Ascending aorta (tissue), 2 donors: ENCODE measurements at regions not wholly inside any gene's neighbourhood (a gene's known extent, or its start where the extent isn't known, plus 50 kb on each side); places are given as distances from the start of the nearest gene placed in this dataset.

Experiments used
- DNase-seq, 2 donors: peaks; one replicate each; pipeline ENCODE4 v3.0.0-alpha.2; 2019; ENCODE audit warnings: low spot score in 2 of 2
- H3K27ac ChIP-seq, 2 donors: fragments of 200-600 bp; sonication (generic); one replicate each; pipeline ENCODE4 v1.5.1; 2016 to 2017; ENCODE audit warnings: mild to moderate bottlenecking in 1 of 2
- H3K27me3 ChIP-seq: fragments of 200-600 bp; sonication (generic); one replicate; pipeline ENCODE4 v1.5.1; 2017
- H3K36me3 ChIP-seq, 2 donors: fragments of 200-600 bp; sonication (generic); one replicate each; pipeline ENCODE4 v1.5.1; 2016
- H3K4me1 ChIP-seq, 2 donors: fragments of 200-600 bp; sonication (generic); one replicate each; pipeline ENCODE4 v1.5.1; 2016 to 2017; ENCODE audit warnings: mild to moderate bottlenecking in 1 of 2
- H3K4me3 ChIP-seq, 2 donors: fragments of 200-600 bp; sonication (generic); one replicate each; pipeline ENCODE4 v1.5.1; 2016 to 2017; ENCODE audit warnings: mild to moderate bottlenecking in 1 of 2
- H3K9me3 ChIP-seq, 2 donors: fragments of 200-600 bp; sonication (generic); one replicate each; pipeline ENCODE4 v1.5.1; 2016
- intact Hi-C: fragments of 100-400 bp; cut with DNase I; formaldehyde crosslinking; loops from one replicate; pipeline ENCODE4 v1.15.1; 2023
- TF ChIP-seq, protein P1 (sequence below), 3 experiments: fragments of 200-600 bp in 2 of 3; fragments of 450-650 bp in 1 of 3; sonication (generic) in 2 of 3; IDR thresholded peaks; one replicate each; pipeline ENCODE4 v1.5.1; 2016 to 2019; ENCODE audit warnings: antibody characterized with exemption in 3 of 3, mild to moderate bottlenecking in 1 of 3, moderate library complexity in 1 of 3

DNA sequence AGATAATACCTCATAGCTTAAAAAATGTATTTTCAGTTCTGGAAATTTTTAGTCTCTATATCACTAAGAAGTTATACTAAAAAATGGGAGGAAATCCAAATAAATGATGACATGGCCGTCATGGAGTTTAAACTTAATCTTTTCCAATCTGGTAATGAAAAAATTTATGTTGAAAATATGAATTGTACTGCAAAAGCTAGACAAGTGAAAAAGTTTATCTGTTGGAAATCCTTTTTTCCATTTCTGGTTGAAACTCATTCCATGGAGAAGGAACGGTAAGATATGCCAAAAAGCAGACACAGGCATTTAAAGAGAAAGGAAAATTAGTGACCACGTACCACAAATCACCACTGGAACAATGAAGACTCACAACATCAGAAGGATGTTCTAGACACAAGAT lies 314.2 kb upstream of the PRICKLE1 start:
- Histone ChIP-seq H3K27me3 (no peaks in the 10 kb centered on the region), H3K9me3 (no peaks in the 10 kb centered on the region), H3K27ac (no peak overlapping the region), H3K36me3 (no peaks in the 10 kb centered on the region), H3K4me3 (no peak overlapping the region), H3K4me1 (no peaks in the 10 kb centered on the region)
- intact Hi-C loops, result no loop called here
- no peak for DNase-seq
- TF ChIP-seq, protein P1, sequence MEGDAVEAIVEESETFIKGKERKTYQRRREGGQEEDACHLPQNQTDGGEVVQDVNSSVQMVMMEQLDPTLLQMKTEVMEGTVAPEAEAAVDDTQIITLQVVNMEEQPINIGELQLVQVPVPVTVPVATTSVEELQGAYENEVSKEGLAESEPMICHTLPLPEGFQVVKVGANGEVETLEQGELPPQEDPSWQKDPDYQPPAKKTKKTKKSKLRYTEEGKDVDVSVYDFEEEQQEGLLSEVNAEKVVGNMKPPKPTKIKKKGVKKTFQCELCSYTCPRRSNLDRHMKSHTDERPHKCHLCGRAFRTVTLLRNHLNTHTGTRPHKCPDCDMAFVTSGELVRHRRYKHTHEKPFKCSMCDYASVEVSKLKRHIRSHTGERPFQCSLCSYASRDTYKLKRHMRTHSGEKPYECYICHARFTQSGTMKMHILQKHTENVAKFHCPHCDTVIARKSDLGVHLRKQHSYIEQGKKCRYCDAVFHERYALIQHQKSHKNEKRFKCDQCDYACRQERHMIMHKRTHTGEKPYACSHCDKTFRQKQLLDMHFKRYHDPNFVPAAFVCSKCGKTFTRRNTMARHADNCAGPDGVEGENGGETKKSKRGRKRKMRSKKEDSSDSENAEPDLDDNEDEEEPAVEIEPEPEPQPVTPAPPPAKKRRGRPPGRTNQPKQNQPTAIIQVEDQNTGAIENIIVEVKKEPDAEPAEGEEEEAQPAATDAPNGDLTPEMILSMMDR (IDR thresholded peaks at IDR 0.05), result no peak

GRCh38 chr12:42902001-42902400 lies 312.5 kb upstream of the PRICKLE1 start:
- no peaks in the 10 kb centered on the region for H3K36me3 ChIP-seq
- no peak overlapping the region for H3K4me3 ChIP-seq
- no peaks in the 10 kb centered on the region for H3K9me3 ChIP-seq
- TF ChIP-seq, protein P1 (IDR thresholded peaks at IDR 0.05), result no peak
- DNase-seq, result no peak
- no peak overlapping the region for H3K27ac ChIP-seq
- H3K27me3 ChIP-seq, result no peaks in the 10 kb centered on the region
- intact Hi-C loops, result no loop called here
- H3K4me1 ChIP-seq, result no peaks in the 10 kb centered on the region

DNA sequence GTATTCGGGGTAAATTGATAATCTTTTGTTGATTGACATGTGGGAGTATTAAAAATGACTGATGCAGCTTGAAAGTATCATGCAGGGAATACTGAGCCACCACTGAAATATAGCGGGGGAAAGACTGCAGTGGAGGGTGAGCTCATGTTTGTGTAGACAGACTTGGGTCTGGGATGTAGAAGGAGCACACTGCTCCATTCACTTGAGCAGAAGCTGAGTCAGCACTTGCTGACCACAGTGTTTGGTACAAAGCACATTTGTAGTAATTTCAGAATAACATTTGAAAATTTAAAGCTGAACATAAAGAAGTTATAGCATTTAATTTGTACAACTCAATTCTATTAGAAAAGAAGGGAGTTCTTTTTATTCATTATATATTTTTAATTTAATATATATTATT lies 304.3 kb upstream of the PRICKLE1 start:
- H3K4me3 ChIP-seq, result no peak overlapping the region
- no peak overlapping the region for H3K27ac ChIP-seq
- no peaks in the 10 kb centered on the region for H3K9me3 ChIP-seq
- intact Hi-C loops, result no loop called here
- H3K36me3 ChIP-seq, result no peaks in the 10 kb centered on the region
- DNase-seq, result no peak
- TF ChIP-seq, protein P1 (IDR thresholded peaks at IDR 0.05), result no peak
- H3K27me3 ChIP-seq, result no peaks in the 10 kb centered on the region
- H3K4me1 ChIP-seq, result no peaks in the 10 kb centered on the region

DNA sequence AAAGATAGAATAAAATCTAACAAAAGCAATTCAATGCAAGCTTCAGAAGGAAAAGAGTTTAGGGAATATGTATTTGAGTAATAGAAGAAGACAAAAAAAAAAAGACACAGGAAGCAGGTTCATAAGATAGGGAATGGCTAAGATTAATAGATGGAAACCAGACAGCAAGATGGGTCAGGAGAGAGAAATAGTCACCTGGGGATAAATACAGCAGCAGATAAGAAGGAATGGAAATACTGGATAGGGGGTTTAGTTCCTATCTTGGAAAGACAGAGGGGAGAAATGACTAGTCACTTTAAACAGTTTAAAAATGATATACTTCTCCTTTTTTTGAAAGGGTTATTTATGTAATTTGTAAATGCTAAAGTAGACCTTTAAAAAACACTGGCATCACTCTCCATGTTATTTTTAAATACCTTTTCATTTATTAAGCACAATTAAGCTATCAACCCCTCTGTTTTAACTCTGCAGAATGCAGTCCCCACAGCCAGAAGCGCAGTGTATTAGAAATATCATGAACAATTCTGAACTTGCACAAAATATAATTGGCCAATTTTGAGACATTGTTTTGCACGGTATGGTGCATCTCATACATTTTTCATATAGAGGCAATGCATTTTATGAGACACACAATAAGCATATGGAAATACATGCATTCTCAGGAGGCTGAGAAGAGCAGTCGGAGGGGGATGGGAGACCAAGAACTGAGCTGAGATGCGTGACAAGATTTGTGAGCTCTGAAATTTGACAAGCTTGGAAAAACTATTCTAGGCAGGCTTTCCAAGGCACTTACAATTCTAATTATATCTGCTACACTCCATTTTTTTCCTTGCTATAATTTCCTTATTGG lies 303.4 kb upstream of the PRICKLE1 start:
- H3K9me3 ChIP-seq, result no peaks in the 10 kb centered on the region
- H3K4me1 ChIP-seq, result no peaks in the 10 kb centered on the region
- DNase-seq, result no peak
- H3K4me3 ChIP-seq, result no peak overlapping the region
- no peaks in the 10 kb centered on the region for H3K36me3 ChIP-seq
- no peaks in the 10 kb centered on the region for H3K27me3 ChIP-seq
- intact Hi-C loops, result no loop called here
- TF ChIP-seq, protein P1 (IDR thresholded peaks at IDR 0.05), result no peak
- H3K27ac ChIP-seq, result no peak overlapping the region

DNA sequence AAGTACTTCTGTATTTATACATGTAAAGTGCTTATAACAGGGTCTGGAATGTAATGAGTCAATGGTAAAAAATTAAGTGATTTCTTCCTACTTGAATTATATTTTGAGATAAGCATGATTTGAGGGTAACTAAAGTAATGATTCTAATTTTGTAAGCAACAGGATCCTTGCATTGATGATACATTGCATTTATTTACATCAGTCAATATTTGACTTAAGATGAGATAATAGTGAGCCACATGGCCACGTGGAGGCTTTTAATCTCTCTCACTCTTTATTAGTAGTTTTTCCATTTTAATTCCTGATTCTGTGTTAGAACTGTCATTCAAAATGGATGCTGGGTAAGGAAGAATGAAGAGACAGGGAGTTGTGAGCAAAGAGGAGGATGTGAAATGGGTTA lies 298.1 kb upstream of the PRICKLE1 start:
- no peak overlapping the region for H3K27ac ChIP-seq
- no peak for DNase-seq
- no peak overlapping the region for H3K4me3 ChIP-seq
- TF ChIP-seq, protein P1 (IDR thresholded peaks at IDR 0.05), result no peak
- H3K36me3 ChIP-seq, result no peaks in the 10 kb centered on the region
- no peaks in the 10 kb centered on the region for H3K9me3 ChIP-seq
- H3K4me1 ChIP-seq, result no peaks in the 10 kb centered on the region
- H3K27me3 ChIP-seq, result no peaks in the 10 kb centered on the region
- intact Hi-C loops, result no loop called here
